Smooth muscle cell (in vitro differentiated cells): ENCODE measurements at regions not wholly inside any gene's neighbourhood (a gene's known extent, or its start where the extent isn't known, plus 50 kb on each side); places are given as distances from the start of the nearest gene placed in this dataset.

Experiments
- DNase-seq: peaks from one replicate; lab custom pipeline; 2025; ENCODE audit not compliant: unreplicated experiment; lab: John Stamatoyannopoulos, UW
- H2AFZ ChIP-seq: fragments of 200-600 bp; sonication (generic); 2 replicates; pipeline ENCODE4 v1.6.0; 2016; ENCODE audit warnings: antibody characterized with exemption, low read depth, mild to moderate bottlenecking
- H3F3A ChIP-seq: fragments of 200-600 bp; sonication (generic); 2 replicates; pipeline ENCODE4 v1.6.0; 2017; ENCODE audit warnings: antibody characterized with exemption, low read depth
- H3K27ac ChIP-seq: fragments of 200-600 bp; sonication (generic); 2 replicates; pipeline ENCODE4 v1.5.1; 2016; ENCODE audit warnings: low read depth, mild to moderate bottlenecking
- H3K27me3 ChIP-seq: fragments of 200-600 bp; sonication (generic); 2 replicates; pipeline ENCODE4 v1.6.1; 2016; ENCODE audit warnings: low read depth, mild to moderate bottlenecking
- H3K36me3 ChIP-seq: fragments of 200-600 bp; sonication (generic); 2 replicates; pipeline ENCODE4 v1.5.1; 2016; ENCODE audit warnings: low read depth
- H3K4me1 ChIP-seq: fragments of 200-600 bp; sonication (generic); 2 replicates; pipeline ENCODE4 v1.5.1; 2016; ENCODE audit warnings: low read depth
- H3K4me2 ChIP-seq: fragments of 200-600 bp; sonication (generic); 2 replicates; pipeline ENCODE4 v1.6.0; 2016; ENCODE audit warnings: mild to moderate bottlenecking
- H3K4me3 ChIP-seq: fragments of 200-600 bp; sonication (generic); 2 replicates; pipeline ENCODE4 v1.5.1; 2016; ENCODE audit warnings: mild to moderate bottlenecking
- H3K79me2 ChIP-seq: fragments of 200-600 bp; sonication (generic); 2 replicates; pipeline ENCODE4 v1.6.0; 2016; ENCODE audit warnings: low read depth, mild to moderate bottlenecking
- H3K9ac ChIP-seq: fragments of 200-600 bp; sonication (generic); 2 replicates; pipeline ENCODE4 v1.6.0; 2016; ENCODE audit warnings: low read depth
- H3K9me3 ChIP-seq: fragments of 200-600 bp; sonication (generic); replicated peaks from 2 replicates; pipeline ENCODE4 v1.5.1; 2016; ENCODE audit warnings: low read depth
- H4K20me1 ChIP-seq: fragments of 200-600 bp; sonication (generic); 2 replicates; pipeline ENCODE4 v1.6.0; 2016; ENCODE audit warnings: low read depth
- CTCF ChIP-seq: fragments of 200-600 bp; sonication (generic); IDR thresholded peaks from 2 replicates; pipeline ENCODE4 v1.5.1; 2017; ENCODE audit warnings: borderline replicate concordance, mild to moderate bottlenecking, antibody characterized with exemption; ENCODE audit not compliant: insufficient read depth, poor library complexity, severe bottlenecking
- WGBS: methylation state at CpG from one replicate; pipeline ENCODE4 v1.1.7; 2016; ENCODE audit warnings: low lambda C conversion rate; 5-methylcytosine and 5-hydroxymethylcytosine counted together

- Histone ChIP-seq H3K4me2 (no peak overlapping the region), H3K79me2 (no peaks in the 10 kb centered on the region), H3K36me3 (no peaks in the 10 kb centered on the region), H3K27ac (no peak overlapping the region), H3K9ac (no peak overlapping the region), H3K4me3 (no peak overlapping the region), H3K4me1 (peaks cover 15% of the 10 kb centered on the region), H3K9me3 (no peaks in the 10 kb centered on the region), H3F3A (peaks cover 21% of the 10 kb centered on the region), H3K27me3 (no peaks in the 10 kb centered on the region), H2AFZ (no peak overlapping the region), H4K20me1 (no peaks in the 10 kb centered on the region)
- 90% methylated on average over 8 of the region's 8 CpGs for WGBS
- TF ChIP-seq CTCF = no peak
- no peak for DNase-seq
Measured at GRCh38 chr5:174552428-174552827, 172.0 kb upstream of the MSX2 start.

GRCh38 chr5:174553556-174553955 is 170.8 kb upstream of the MSX2 start:
- H4K20me1 ChIP-seq = no peaks in the 10 kb centered on the region
- H3K4me1 ChIP-seq = peaks cover 15% of the 10 kb centered on the region

GRCh38 chr5:174555726-174556125 is 168.7 kb upstream of the MSX2 start:
- H3K4me2 ChIP-seq = no peak overlapping the region
- WGBS = 31% methylated on average over 9 of the region's 9 CpGs
- TF ChIP-seq CTCF = no peak
- no peak for DNase-seq
- H3K4me3 ChIP-seq = no peak overlapping the region
- H3K36me3 ChIP-seq = no peaks in the 10 kb centered on the region
- H3K4me1 ChIP-seq = peaks cover 3% of the 10 kb centered on the region
- peaks cover 21% of the 10 kb centered on the region for H3F3A ChIP-seq
- H4K20me1 ChIP-seq = no peaks in the 10 kb centered on the region
- H3K9me3 ChIP-seq = no peaks in the 10 kb centered on the region
- no peak overlapping the region for H3K27ac ChIP-seq
- no peak overlapping the region for H2AFZ ChIP-seq
- H3K79me2 ChIP-seq = no peaks in the 10 kb centered on the region
- H3K9ac ChIP-seq = no peak overlapping the region
- H3K27me3 ChIP-seq = no peaks in the 10 kb centered on the region

More at GRCh38 chr5:174553556-174553955, 170.8 kb upstream of the MSX2 start:
- Histone ChIP-seq H3F3A (peaks cover 17% of the 10 kb centered on the region), H3K27ac (peak overlapping the region; percentile 12), H3K9ac (no peak overlapping the region), H2AFZ (no peak overlapping the region), H3K4me3 (no peak overlapping the region), H3K27me3 (no peaks in the 10 kb centered on the region), H3K79me2 (no peaks in the 10 kb centered on the region), H3K9me3 (no peaks in the 10 kb centered on the region), H3K36me3 (no peaks in the 10 kb centered on the region), H3K4me2 (peak overlapping the region; percentile 3)
- no peak for DNase-seq
- WGBS = 37% methylated on average over 12 of the region's 12 CpGs
- no peak for TF ChIP-seq CTCF

GRCh38 chr5:174556756-174557155 is 167.6 kb upstream of the MSX2 start:
- H3K4me2 ChIP-seq = no peak overlapping the region
- no peaks in the 10 kb centered on the region for H3K4me1 ChIP-seq
- H3K9ac ChIP-seq = no peak overlapping the region
- TF ChIP-seq CTCF = no peak
- no peak for DNase-seq
- no peak overlapping the region for H3K4me3 ChIP-seq
- no peaks in the 10 kb centered on the region for H3K9me3 ChIP-seq
- no peaks in the 10 kb centered on the region for H4K20me1 ChIP-seq
- H3K27me3 ChIP-seq = no peaks in the 10 kb centered on the region
- no peak overlapping the region for H2AFZ ChIP-seq
- peaks cover 12% of the 10 kb centered on the region for H3F3A ChIP-seq
- no peaks in the 10 kb centered on the region for H3K36me3 ChIP-seq
- H3K27ac ChIP-seq = no peak overlapping the region
- WGBS = 55% methylated on average over 3 of the region's 3 CpGs
- no peaks in the 10 kb centered on the region for H3K79me2 ChIP-seq
